HepG2 (cell line): ENCODE measurements at regions not wholly inside any gene's neighbourhood (a gene's known extent, or its start where the extent isn't known, plus 50 kb on each side); places are given as distances from the start of the nearest gene placed in this dataset.

Experiments used
- ATAC-seq: fragments of 200-7000 bp; cut with Tn5 transposase; 3 replicates; pipeline ENCODE4 v1.9.1; 2020; ENCODE audit warnings: mild to moderate bottlenecking, moderate library complexity
- BruUV-seq: library from RNA; stranded (reverse); fragments of 400-500 nt; replicated peaks from 2 replicates; lab custom pipeline; 2021; lab: Mats Ljungman, UMichigan
- CTCF ChIA-PET: fragments of 300-600 bp; formaldehyde crosslinking; extraction: SDS; loops from one replicate; lab custom pipeline; 2021; ENCODE audit warnings: low total read pairs, inconsistent platforms, low intra/inter-chr PET ratio; lab: Yijun Ruan, JAX
- POLR2A ChIA-PET: fragments of 350-600 bp; sonication (Branson Sonifier 250); formaldehyde crosslinking; loops from one replicate; lab custom pipeline; 2020; ENCODE audit warnings: antibody characterized with exemption, inconsistent platforms; lab: Yijun Ruan, JAX
- DNase-seq: peaks from one replicate; pipeline ENCODE4 v3.0.0-alpha.2; 2015; ENCODE audit warnings: low spot score
- FAIRE-seq: peaks from 3 replicates; lab custom pipeline; 2011; peaks lifted over from hg19 to GRCh38; lab: Jason Lieb, UNC
- H2AFZ ChIP-seq: one replicate; pipeline ENCODE4 v1.6.1; 2011; ENCODE audit warnings: low read length, inconsistent platforms
- H3K27ac ChIP-seq: fragments of 300-600 bp; 3 replicates; pipeline ENCODE4 v1.8.0; 2011; ENCODE audit warnings: mixed run types, mild to moderate bottlenecking, mixed read lengths, low read length, inconsistent platforms; ENCODE audit not compliant: insufficient read depth; ENCODE audit errors: extremely low read length
- H3K27me3 ChIP-seq, 2 experiments: fragments of 200-600 bp in 1 of 2; 2 replicates in 1 of 2; 3 replicates in 1 of 2; pipeline versions ENCODE4 v1.6.0 to v1.8.0; 2011; ENCODE audit warnings: low read length in 2 of 2, mild to moderate bottlenecking in 2 of 2, moderate library complexity in 2 of 2, inconsistent platforms in 1 of 2; ENCODE audit not compliant: insufficient read depth in 2 of 2, control insufficient read depth in 1 of 2
- H3K36me3 ChIP-seq, 2 experiments: fragments of 200-600 bp in 1 of 2; replicated peaks in 1 of 2; 2 replicates in 1 of 2; 3 replicates in 1 of 2; pipeline versions ENCODE4 v1.5.1 to v1.8.0; 2011; ENCODE audit warnings: low read length in 2 of 2, inconsistent platforms in 1 of 2; ENCODE audit not compliant: insufficient read depth in 2 of 2, control insufficient read depth in 1 of 2
- H3K4me1 ChIP-seq: 2 replicates; pipeline ENCODE4 v1.5.1; 2012; ENCODE audit warnings: low read length, inconsistent platforms; ENCODE audit not compliant: insufficient read depth
- H3K4me2 ChIP-seq: 2 replicates; pipeline ENCODE4 v1.6.0; 2011; ENCODE audit warnings: low read depth, low read length, inconsistent platforms
- H3K4me3 ChIP-seq, 3 experiments: fragments of 200-600 bp in 1 of 3; sonication (generic), shearing (Covaris generic) in 1 of 3; replicated peaks in 1 of 3; 2 replicates each; pipeline ENCODE4 v1.5.1; 2011 to 2016; ENCODE audit warnings: low read length in 3 of 3, inconsistent platforms in 2 of 3, low read depth in 2 of 3, mild to moderate bottlenecking in 2 of 3, control low read depth in 1 of 3, mixed read lengths in 1 of 3; ENCODE audit not compliant: insufficient read depth in 1 of 3
- H3K79me2 ChIP-seq: one replicate; pipeline ENCODE4 v1.6.1; 2011; ENCODE audit warnings: low read length, inconsistent platforms; ENCODE audit not compliant: insufficient read depth
- H3K9ac ChIP-seq: 2 replicates; pipeline ENCODE4 v1.6.0; 2011; ENCODE audit warnings: mild to moderate bottlenecking, low read depth, low read length, inconsistent platforms; ENCODE audit not compliant: insufficient read depth
- H3K9me3 ChIP-seq: 2 replicates; pipeline ENCODE4 v1.5.1; 2012; ENCODE audit warnings: mild to moderate bottlenecking, low read length
- H4K20me1 ChIP-seq: 2 replicates; pipeline ENCODE4 v1.6.0; 2011; ENCODE audit warnings: inconsistent platforms, mild to moderate bottlenecking, low read length, moderate library complexity; ENCODE audit not compliant: insufficient read depth
- DBP ChIP-seq: sonication (generic); formaldehyde crosslinking; IDR thresholded peaks from 2 replicates; pipeline ENCODE4 v1.4.0; 2020; ENCODE audit warnings: missing genetic modification reagents; ENCODE audit errors: not compliant biosample characterization
- HMGA1 ChIP-seq: sonication (generic); formaldehyde crosslinking; conservative IDR thresholded peaks from 2 replicates; pipeline ENCODE4 v1.4.0; 2020; ENCODE audit warnings: missing genetic modification reagents
- IRF9 ChIP-seq: sonication (generic); formaldehyde crosslinking; IDR thresholded peaks from 2 replicates; pipeline ENCODE4 v1.8.0; 2022; ENCODE audit warnings: missing genetic modification reagents, mild to moderate bottlenecking, borderline replicate concordance
- RFXANK ChIP-seq: IDR thresholded peaks from 2 replicates; pipeline ENCODE4 v1.6.1; 2016
- TFAP4 ChIP-seq: sonication (generic); IDR thresholded peaks from 2 replicates; pipeline ENCODE4 v1.6.1; 2016; ENCODE audit warnings: low read depth, borderline replicate concordance
- TFDP2 ChIP-seq: sonication (generic); formaldehyde crosslinking; IDR thresholded peaks from 2 replicates; pipeline ENCODE4 v1.4.0; 2020; ENCODE audit warnings: missing genetic modification reagents
- UBTF ChIP-seq: sonication (generic); formaldehyde crosslinking; IDR thresholded peaks from 2 replicates; pipeline ENCODE4 v1.4.0; 2020; ENCODE audit warnings: mild to moderate bottlenecking, missing genetic modification reagents
- ZBTB14 ChIP-seq: sonication (generic); formaldehyde crosslinking; IDR thresholded peaks from 2 replicates; pipeline ENCODE4 v1.4.0; 2020; ENCODE audit warnings: missing genetic modification reagents
- ZNF180 ChIP-seq: sonication (generic); formaldehyde crosslinking; IDR thresholded peaks from 2 replicates; pipeline ENCODE4 v1.4.0; 2020; ENCODE audit warnings: low read depth, missing genetic modification reagents, borderline replicate concordance
- ZNF260 ChIP-seq: sonication (generic); formaldehyde crosslinking; IDR thresholded peaks from 2 replicates; pipeline ENCODE4 v1.4.0; 2020; ENCODE audit warnings: missing genetic modification reagents, low read depth, mild to moderate bottlenecking, borderline replicate concordance
- ZNF331 ChIP-seq: sonication (generic); formaldehyde crosslinking; IDR thresholded peaks from 2 replicates; pipeline ENCODE4 v1.4.0; 2020; ENCODE audit warnings: missing genetic modification reagents
- ZNF615 ChIP-seq: sonication (generic); formaldehyde crosslinking; IDR thresholded peaks from 2 replicates; pipeline ENCODE4 v1.5.0; 2020; ENCODE audit warnings: mild to moderate bottlenecking, missing genetic modification reagents, borderline replicate concordance
- ZNF670 ChIP-seq: sonication (generic); formaldehyde crosslinking; IDR thresholded peaks from 2 replicates; pipeline ENCODE4 v1.8.0; 2022; ENCODE audit warnings: mild to moderate bottlenecking, missing genetic modification reagents, borderline replicate concordance
- ZNF710 ChIP-seq: sonication (generic); formaldehyde crosslinking; IDR thresholded peaks from 2 replicates; pipeline ENCODE4 v1.5.0; 2020; ENCODE audit warnings: mild to moderate bottlenecking, missing genetic modification reagents, borderline replicate concordance
- ZNF749 ChIP-seq: sonication (generic); formaldehyde crosslinking; IDR thresholded peaks from 2 replicates; pipeline ENCODE4 v1.8.0; 2022; ENCODE audit warnings: mild to moderate bottlenecking, missing genetic modification reagents, moderate library complexity, borderline replicate concordance
- WGBS: methylation state at CpG from one replicate; pipeline ENCODE4 v1.1.6; 2017; ENCODE audit warnings: low lambda C conversion rate; 5-methylcytosine and 5-hydroxymethylcytosine counted together
- in situ Hi-C: cut with HindIII; loops from 2 replicates; pipeline ENCODE4 v1.10.0; 2017; ENCODE audit warnings: low pct_unique_long_range_greater_than_20kb; ENCODE audit not compliant: extremely low pct_ligation_motif_present
- intact Hi-C: fragments of 100-400 bp; cut with micrococcal nuclease; formaldehyde crosslinking; loops from one replicate; pipeline ENCODE4 v1.10.0; 2022; ENCODE audit not compliant: unreplicated experiment

GRCh38 chr5:52392321-52392720 is 395.4 kb upstream of the ITGA1 start:
- Histone ChIP-seq H3K27me3 (no peaks in the 10 kb centered on the region), H3K4me3 (no peak overlapping the region), H3K9me3 (no peaks in the 10 kb centered on the region), H3K4me2 (no peak overlapping the region), H3K27ac (no peak overlapping the region), H3K79me2 (no peaks in the 10 kb centered on the region), H3K36me3 (no peaks in the 10 kb centered on the region), H3K9ac (no peak overlapping the region), H4K20me1 (no peaks in the 10 kb centered on the region), H2AFZ (no peak overlapping the region), H3K4me1 (no peaks in the 10 kb centered on the region)
- no peak for DNase-seq
- FAIRE-seq, result no peak
- WGBS, result 6% methylated on average over 3 of the region's 3 CpGs
- in situ Hi-C loops, result no loop called here
- ChIA-PET POLR2A (no interaction called here), CTCF (no interaction called here)
- intact Hi-C loops, result no loop called here
- no TSS peak for BruUV-seq
- no peak for ATAC-seq
- TF ChIP-seq ZNF749 (CRISPR knock-in tag) (no peak), ZNF615 (no peak), ZNF260 (CRISPR knock-in tag) (no peak), ZNF180 (no peak), ZNF710 (CRISPR knock-in tag) (no peak), TFAP4 (no peak), HMGA1 (CRISPR knock-in tag) (no peak), DBP (CRISPR knock-in tag) (no peak), IRF9 (CRISPR knock-in tag) (no peak), ZBTB14 (CRISPR knock-in tag) (no peak), ZNF670 (CRISPR knock-in tag) (no peak), ZNF331 (CRISPR knock-in tag) (no peak), RFXANK (CRISPR knock-in tag) (no peak), TFDP2 (CRISPR knock-in tag) (no peak), UBTF (CRISPR knock-in tag) (no peak)
